Activated CD4-positive, alpha-beta T cell treated with anti-CD3 and anti-CD28 coated beads for 48 hours (primary cell): ENCODE measurements at regions not wholly inside any gene's neighbourhood (a gene's known extent, or its start where the extent isn't known, plus 50 kb on each side); places are given as distances from the start of the nearest gene placed in this dataset.
"Not testable (repeated sequence)": the region's sequence is repeated elsewhere in the genome, so short reads cannot be mapped to it uniquely, and the experiment has no call there.

Experiments
- DNase-seq: peaks from one replicate; pipeline ENCODE4 v3.0.0-alpha.2; 2020

- DNase-seq = no peak
These were observed 168.0 kb downstream of the PHLDA1 start for GRCh38 chr12:75863533-75863932.

GRCh38 chr12:75862692-75863471, 168.7 kb downstream of the PHLDA1 start:
- no peak for DNase-seq

GRCh38 chr12:75859868-75860267, 171.7 kb downstream of the PHLDA1 start:
- DNase-seq = no peak

GRCh38 chr12:75856235-75856634, 175.3 kb downstream of the PHLDA1 start:
- DNase-seq = no peak

GRCh38 chr12:75855360-75855759, 176.2 kb downstream of the PHLDA1 start:
- no peak for DNase-seq

GRCh38 chr12:75854681-75855309, 176.8 kb downstream of the PHLDA1 start:
- DNase-seq = no peak

GRCh38 chr12:75854137-75854536, 177.4 kb downstream of the PHLDA1 start:
- DNase-seq = not testable (repeated sequence)

GRCh38 chr12:75853626-75854025, 177.9 kb downstream of the PHLDA1 start:
- no peak for DNase-seq

- DNase-seq = no peak
These were observed 178.6 kb downstream of the PHLDA1 start for GRCh38 chr12:75852956-75853355.

GRCh38 chr12:75852143-75852542, 179.4 kb downstream of the PHLDA1 start:
- DNase-seq = no peak

GRCh38 chr12:75850721-75851462, 180.7 kb downstream of the PHLDA1 start:
- no peak for DNase-seq

GRCh38 chr12:75848961-75849360, 182.6 kb downstream of the PHLDA1 start:
- no peak for DNase-seq

GRCh38 chr12:75848431-75848925, 183.1 kb downstream of the PHLDA1 start:
- DNase-seq = no peak

GRCh38 chr12:75846102-75846501, 185.5 kb downstream of the PHLDA1 start:
- DNase-seq = no peak

- no peak for DNase-seq
These were observed 186.6 kb downstream of the PHLDA1 start for GRCh38 chr12:75844985-75845384.

- DNase-seq = no peak
These were observed 187.4 kb downstream of the PHLDA1 start for GRCh38 chr12:75844049-75844770.

- no peak for DNase-seq
These were observed 189.5 kb downstream of the PHLDA1 start for GRCh38 chr12:75842090-75842489.

GRCh38 chr12:75840994-75841355, 190.6 kb downstream of the PHLDA1 start:
- no peak for DNase-seq

GRCh38 chr12:75838309-75838708, 193.3 kb downstream of the PHLDA1 start:
- no peak for DNase-seq

GRCh38 chr12:75837700-75838099, 193.9 kb downstream of the PHLDA1 start:
- DNase-seq = no peak

- DNase-seq = no peak
These were observed 195.0 kb downstream of the PHLDA1 start for GRCh38 chr12:75836533-75836932.

GRCh38 chr12:75834591-75834990, 197.0 kb downstream of the PHLDA1 start:
- no peak for DNase-seq

- no peak for DNase-seq
These were observed 198.3 kb downstream of the PHLDA1 start for GRCh38 chr12:75833268-75833667.
